ENCODE measurements at regions not wholly inside any gene's neighbourhood (a gene's known extent, or its start where the extent isn't known, plus 50 kb on each side); places are given as distances from the start of the nearest gene placed in this dataset.

- Histone ChIP-seq H4K20me1 (ENCODE audit: control insufficient read depth, extremely low read depth, insufficient read depth, low read length) (no peaks in the 10 kb centered on the region), H3K36me3 (ENCODE audit: control insufficient read depth in 2 of 2, extremely low read depth in 1 of 2, insufficient read depth in 2 of 2, low read length in 2 of 2) (no peaks in the 10 kb centered on the region), H3K9me1 (ENCODE audit: control insufficient read depth, extremely low read depth, insufficient read depth, low read length) (no peaks in the 10 kb centered on the region), H2AFZ (ENCODE audit: control insufficient read depth, low read length) (no peak overlapping the region), H3K79me2 (ENCODE audit: control insufficient read depth, insufficient read depth, low read length) (no peaks in the 10 kb centered on the region), H3K9ac (ENCODE audit: control insufficient read depth, extremely low read depth, insufficient read depth, low read length) (no peak overlapping the region), H3K27ac (ENCODE audit: control insufficient read depth, insufficient read depth, low read length) (peak overlapping the region; percentile 20), H3K4me3 (ENCODE audit: control insufficient read depth in 2 of 3, extremely low read depth in 1 of 3, insufficient read depth in 2 of 3, low read depth in 1 of 3, low read length in 3 of 3) (no peak overlapping the region), H3K4me1 (ENCODE audit: control insufficient read depth, extremely low read depth, insufficient read depth, low read length) (peaks cover 19% of the 10 kb centered on the region), H3K27me3 (ENCODE audit: control insufficient read depth, extremely low read depth, insufficient read depth, low read length) (no peaks in the 10 kb centered on the region), H3K9me3 (ENCODE audit: control insufficient read depth, low read depth, low read length) (no peaks in the 10 kb centered on the region), H3K4me2 (ENCODE audit: control insufficient read depth, extremely low read depth, insufficient read depth, low read depth, low read length) (peak overlapping the region; percentile 37)
- DNase-seq (ENCODE audit: low read depth, low spot score) (peak; percentile 38), FAIRE-seq (peak; percentile 61)
- TF ChIP-seq CTCF (optimal IDR thresholded peaks at IDR 0.05 in 1 of 3, IDR thresholded peaks at IDR 0.05 in 1 of 3, conservative IDR thresholded peaks at IDR 0.05 in 1 of 3; ENCODE audit: extremely low read depth in 1 of 3, insufficient read depth in 2 of 3, low read length in 3 of 3) (no peak), EZH2 (IDR thresholded peaks at IDR 0.05; ENCODE audit: low read length) (no peak)
- dilution Hi-C loops (cut with MboI; ENCODE audit: extremely low pct_ligation_motif_present, low sequenced_read_pairs) = no loop called here
These were observed 119.9 kb upstream of the POF1B start for GRCh38 chrX:85499400-85499799.

- no peak for FAIRE-seq
- no peak for TF ChIP-seq CTCF (optimal IDR thresholded peaks at IDR 0.05 in 1 of 3, IDR thresholded peaks at IDR 0.05 in 1 of 3, conservative IDR thresholded peaks at IDR 0.05 in 1 of 3; ENCODE audit: extremely low read depth in 1 of 3, insufficient read depth in 2 of 3, low read length in 3 of 3)
- no peak for TF ChIP-seq EZH2 (IDR thresholded peaks at IDR 0.05; ENCODE audit: low read length)
- Histone ChIP-seq H3K9me1 (ENCODE audit: control insufficient read depth, extremely low read depth, insufficient read depth, low read length) (no peaks in the 10 kb centered on the region), H3K27ac (ENCODE audit: control insufficient read depth, insufficient read depth, low read length) (no peak overlapping the region), H3K9ac (ENCODE audit: control insufficient read depth, extremely low read depth, insufficient read depth, low read length) (no peak overlapping the region), H3K79me2 (ENCODE audit: control insufficient read depth, insufficient read depth, low read length) (no peaks in the 10 kb centered on the region), H3K9me3 (ENCODE audit: control insufficient read depth, low read depth, low read length) (no peaks in the 10 kb centered on the region), H2AFZ (ENCODE audit: control insufficient read depth, low read length) (no peak overlapping the region), H3K4me2 (ENCODE audit: control insufficient read depth, extremely low read depth, insufficient read depth, low read depth, low read length) (no peak overlapping the region), H3K4me3 (ENCODE audit: control insufficient read depth in 2 of 3, extremely low read depth in 1 of 3, insufficient read depth in 2 of 3, low read depth in 1 of 3, low read length in 3 of 3) (no peak overlapping the region), H3K27me3 (ENCODE audit: control insufficient read depth, extremely low read depth, insufficient read depth, low read length) (no peaks in the 10 kb centered on the region), H4K20me1 (ENCODE audit: control insufficient read depth, extremely low read depth, insufficient read depth, low read length) (no peaks in the 10 kb centered on the region), H3K4me1 (ENCODE audit: control insufficient read depth, extremely low read depth, insufficient read depth, low read length) (peaks cover 2% of the 10 kb centered on the region), H3K36me3 (ENCODE audit: control insufficient read depth in 2 of 2, extremely low read depth in 1 of 2, insufficient read depth in 2 of 2, low read length in 2 of 2) (no peaks in the 10 kb centered on the region)
- dilution Hi-C loops (cut with MboI; ENCODE audit: extremely low pct_ligation_motif_present, low sequenced_read_pairs) = no loop called here
- DNase-seq (ENCODE audit: low read depth, low spot score) = no peak
These were observed 114.4 kb upstream of the POF1B start for GRCh38 chrX:85493821-85494220.
